ENCODE measurements at regions not wholly inside any gene's neighbourhood (a gene's known extent, or its start where the extent isn't known, plus 50 kb on each side); places are given as distances from the start of the nearest gene placed in this dataset.
A peak's percentile ranks its signal among the peaks of the same experiment; 100 is the strongest.

DNA sequence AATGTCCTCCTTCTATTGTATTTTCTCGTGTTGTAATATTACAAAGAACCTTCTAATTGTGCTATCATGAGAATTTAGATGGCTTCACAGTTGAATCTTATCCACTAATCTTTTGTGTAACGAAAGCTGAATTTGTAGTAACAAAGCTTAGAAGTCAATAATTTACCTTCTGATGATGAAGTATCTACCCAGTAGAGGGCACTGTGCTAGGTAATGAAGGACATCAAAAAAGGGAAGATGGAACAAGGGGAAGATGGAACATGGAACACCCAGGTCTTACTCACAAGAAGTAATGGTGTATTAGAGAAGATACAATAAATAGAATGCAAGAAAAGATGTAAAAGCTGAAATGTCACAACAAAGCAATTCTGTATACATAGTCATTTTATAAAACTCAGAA, 131.0 kb upstream of the CCNG1 start:
- H3F3A ChIP-seq (ENCODE audit: insufficient read depth, low read length), result no peaks in the 10 kb centered on the region
- H3K9me2 ChIP-seq (ENCODE audit: low read depth, low read length), result no peaks in the 10 kb centered on the region
- no peak overlapping the region for H3K27ac ChIP-seq (ENCODE audit: low read depth, low read length, poor library complexity, severe bottlenecking)
- H3K4me1 ChIP-seq (ENCODE audit: insufficient read depth, low read length, severe bottlenecking), result no peaks in the 10 kb centered on the region
- TF ChIP-seq, protein P1, sequence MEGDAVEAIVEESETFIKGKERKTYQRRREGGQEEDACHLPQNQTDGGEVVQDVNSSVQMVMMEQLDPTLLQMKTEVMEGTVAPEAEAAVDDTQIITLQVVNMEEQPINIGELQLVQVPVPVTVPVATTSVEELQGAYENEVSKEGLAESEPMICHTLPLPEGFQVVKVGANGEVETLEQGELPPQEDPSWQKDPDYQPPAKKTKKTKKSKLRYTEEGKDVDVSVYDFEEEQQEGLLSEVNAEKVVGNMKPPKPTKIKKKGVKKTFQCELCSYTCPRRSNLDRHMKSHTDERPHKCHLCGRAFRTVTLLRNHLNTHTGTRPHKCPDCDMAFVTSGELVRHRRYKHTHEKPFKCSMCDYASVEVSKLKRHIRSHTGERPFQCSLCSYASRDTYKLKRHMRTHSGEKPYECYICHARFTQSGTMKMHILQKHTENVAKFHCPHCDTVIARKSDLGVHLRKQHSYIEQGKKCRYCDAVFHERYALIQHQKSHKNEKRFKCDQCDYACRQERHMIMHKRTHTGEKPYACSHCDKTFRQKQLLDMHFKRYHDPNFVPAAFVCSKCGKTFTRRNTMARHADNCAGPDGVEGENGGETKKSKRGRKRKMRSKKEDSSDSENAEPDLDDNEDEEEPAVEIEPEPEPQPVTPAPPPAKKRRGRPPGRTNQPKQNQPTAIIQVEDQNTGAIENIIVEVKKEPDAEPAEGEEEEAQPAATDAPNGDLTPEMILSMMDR (IDR thresholded peaks at IDR 0.05; ENCODE audit: low read length), result peak; percentile 52
- TF ChIP-seq EZH2 (IDR thresholded peaks at IDR 0.05; ENCODE audit: borderline replicate concordance, low read length), result no peak
- H3K4me2 ChIP-seq (ENCODE audit: low read length), result no peak overlapping the region
- H4K20me1 ChIP-seq (ENCODE audit: insufficient read depth, low read length), result no peaks in the 10 kb centered on the region
- no peaks in the 10 kb centered on the region for H3K9me3 ChIP-seq (ENCODE audit: low read length)
- H3K79me2 ChIP-seq (ENCODE audit: insufficient read depth, low read length), result no peaks in the 10 kb centered on the region
- no peaks in the 10 kb centered on the region for H3K27me3 ChIP-seq (ENCODE audit: insufficient read depth, low read length)
- H3K9ac ChIP-seq (ENCODE audit: low read length), result no peak overlapping the region
- H3K4me3 ChIP-seq (ENCODE audit: low read depth, low read length, poor library complexity, severe bottlenecking), result no peak overlapping the region
- H2AFZ ChIP-seq (ENCODE audit: low read length), result no peak overlapping the region
- H3K36me3 ChIP-seq (ENCODE audit: insufficient read depth, low read length), result no peaks in the 10 kb centered on the region

DNA sequence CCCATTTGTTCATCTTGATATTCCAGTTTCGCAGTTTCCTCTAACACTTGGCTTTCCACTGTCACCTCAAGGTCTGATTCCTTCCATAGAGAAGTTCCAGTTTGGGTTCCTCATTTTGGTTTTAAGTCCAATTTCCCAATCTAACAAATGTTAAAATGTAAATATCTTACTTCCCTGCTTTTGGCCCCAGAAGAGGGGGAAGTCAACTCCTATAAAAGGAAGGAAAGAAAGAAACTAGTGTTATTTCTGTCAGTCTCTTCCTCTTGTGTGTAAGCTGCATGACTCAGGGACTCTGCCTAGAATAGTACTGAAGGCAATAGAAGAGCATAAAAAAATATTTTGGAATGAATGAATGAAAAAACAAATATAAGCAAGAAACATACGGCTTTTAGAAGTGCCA, 127.5 kb upstream of the CCNG1 start:
- H3K9me3 ChIP-seq (ENCODE audit: low read length), result no peaks in the 10 kb centered on the region
- H3F3A ChIP-seq (ENCODE audit: insufficient read depth, low read length), result no peaks in the 10 kb centered on the region
- no peak overlapping the region for H3K4me3 ChIP-seq (ENCODE audit: low read depth, low read length, poor library complexity, severe bottlenecking)
- TF ChIP-seq, protein P1 (IDR thresholded peaks at IDR 0.05; ENCODE audit: low read length), result no peak
- TF ChIP-seq EZH2 (IDR thresholded peaks at IDR 0.05; ENCODE audit: borderline replicate concordance, low read length), result no peak
- no peak overlapping the region for H3K4me2 ChIP-seq (ENCODE audit: low read length)
- H3K9ac ChIP-seq (ENCODE audit: low read length), result no peak overlapping the region
- H3K9me2 ChIP-seq (ENCODE audit: low read depth, low read length), result no peaks in the 10 kb centered on the region
- no peaks in the 10 kb centered on the region for H3K79me2 ChIP-seq (ENCODE audit: insufficient read depth, low read length)
- H3K27me3 ChIP-seq (ENCODE audit: insufficient read depth, low read length), result no peaks in the 10 kb centered on the region
- no peak overlapping the region for H2AFZ ChIP-seq (ENCODE audit: low read length)
- no peaks in the 10 kb centered on the region for H3K36me3 ChIP-seq (ENCODE audit: insufficient read depth, low read length)
- H4K20me1 ChIP-seq (ENCODE audit: insufficient read depth, low read length), result no peaks in the 10 kb centered on the region
- H3K27ac ChIP-seq (ENCODE audit: low read depth, low read length, poor library complexity, severe bottlenecking), result no peak overlapping the region
- H3K4me1 ChIP-seq (ENCODE audit: insufficient read depth, low read length, severe bottlenecking), result no peaks in the 10 kb centered on the region

DNA sequence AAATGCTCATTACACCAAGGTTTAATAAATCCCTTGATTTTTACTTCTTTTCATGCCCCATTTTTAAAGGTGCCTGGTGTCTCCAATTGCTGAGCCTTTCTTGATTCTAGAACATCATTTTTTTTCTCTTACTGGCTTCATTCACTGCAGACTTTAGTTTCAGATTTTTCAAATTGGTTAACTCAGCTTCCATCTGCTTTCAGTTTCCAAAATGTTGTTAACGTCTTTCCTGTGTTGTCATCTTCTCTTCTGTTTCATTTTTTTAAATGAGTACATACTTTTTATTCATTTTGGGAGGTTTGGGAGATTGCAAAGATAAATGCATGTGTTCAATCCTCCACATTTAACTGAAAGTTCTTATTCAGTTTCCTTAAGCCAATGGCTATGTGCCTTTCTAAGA, 126.4 kb upstream of the CCNG1 start:
- Histone ChIP-seq H4K20me1 (ENCODE audit: insufficient read depth, low read length) (no peaks in the 10 kb centered on the region), H3K9me2 (ENCODE audit: low read depth, low read length) (no peaks in the 10 kb centered on the region), H3K4me1 (ENCODE audit: insufficient read depth, low read length, severe bottlenecking) (no peaks in the 10 kb centered on the region), H3K4me3 (ENCODE audit: low read depth, low read length, poor library complexity, severe bottlenecking) (no peak overlapping the region), H3K27me3 (ENCODE audit: insufficient read depth, low read length) (no peaks in the 10 kb centered on the region), H3K27ac (ENCODE audit: low read depth, low read length, poor library complexity, severe bottlenecking) (no peak overlapping the region), H3K9ac (ENCODE audit: low read length) (no peak overlapping the region), H3K9me3 (ENCODE audit: low read length) (no peaks in the 10 kb centered on the region), H3F3A (ENCODE audit: insufficient read depth, low read length) (no peaks in the 10 kb centered on the region), H2AFZ (ENCODE audit: low read length) (no peak overlapping the region), H3K4me2 (ENCODE audit: low read length) (no peak overlapping the region), H3K79me2 (ENCODE audit: insufficient read depth, low read length) (no peaks in the 10 kb centered on the region), H3K36me3 (ENCODE audit: insufficient read depth, low read length) (no peaks in the 10 kb centered on the region)
- TF ChIP-seq EZH2 (IDR thresholded peaks at IDR 0.05; ENCODE audit: borderline replicate concordance, low read length), result no peak
- TF ChIP-seq, protein P1 (IDR thresholded peaks at IDR 0.05; ENCODE audit: low read length), result no peak

Data from OCI-LY1 (cell line).